GM12892 (cell line): ENCODE measurements at regions not wholly inside any gene's neighbourhood (a gene's known extent, or its start where the extent isn't known, plus 50 kb on each side); places are given as distances from the start of the nearest gene placed in this dataset.

Source experiments
- POLR2A ChIP-seq: IDR thresholded peaks from 2 replicates; pipeline ENCODE4 v1.6.1; 2011; ENCODE audit warnings: low read depth, low read length, control low read depth
- POLR2AphosphoS5 ChIP-seq: IDR thresholded peaks from 2 replicates; pipeline ENCODE4 v1.6.1; 2011; ENCODE audit warnings: low read depth, low read length, control low read depth

DNA sequence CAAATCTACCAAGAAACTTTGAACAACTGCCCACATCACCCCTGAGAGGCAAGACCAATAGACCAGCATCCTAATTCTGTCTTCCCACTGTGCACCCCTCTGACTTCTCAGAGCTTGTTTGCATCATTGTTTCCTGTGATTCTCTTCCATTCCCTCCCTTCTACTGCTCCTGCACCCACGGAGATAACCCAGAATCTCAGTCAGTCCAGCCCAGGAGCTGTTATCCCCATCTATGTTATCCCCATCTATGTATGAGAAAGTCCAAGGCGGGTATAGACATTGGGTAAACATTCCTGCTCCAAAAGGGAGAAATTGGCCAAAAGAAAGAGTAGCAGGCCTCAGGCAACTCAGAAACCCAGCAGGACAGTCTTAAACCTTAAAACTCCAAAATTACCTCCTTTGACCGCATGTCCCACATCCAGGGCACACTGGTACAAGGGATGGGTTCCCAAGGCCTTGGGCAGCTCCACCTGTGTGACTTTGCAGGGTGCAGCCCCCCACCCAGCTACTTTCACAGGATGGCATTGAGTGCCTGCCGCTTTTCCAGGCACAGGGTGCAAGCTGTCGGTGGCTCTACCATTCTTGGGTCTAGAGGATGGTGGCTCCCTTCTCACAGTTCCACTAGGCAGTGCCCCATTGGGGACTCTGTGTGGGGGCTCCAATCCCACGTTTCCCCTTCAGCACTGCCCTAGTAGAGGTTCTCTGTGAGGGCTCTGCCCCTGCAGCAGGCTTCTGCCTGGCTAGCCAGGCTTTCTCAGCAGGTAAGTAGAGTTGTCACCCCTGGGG is 414.8 kb downstream of the NPHP4 start:
- no peak for TF ChIP-seq POLR2A
- TF ChIP-seq POLR2AphosphoS5 = no peak
